ENCODE measurements at regions not wholly inside any gene's neighbourhood (a gene's known extent, or its start where the extent isn't known, plus 50 kb on each side); places are given as distances from the start of the nearest gene placed in this dataset.

DNA sequence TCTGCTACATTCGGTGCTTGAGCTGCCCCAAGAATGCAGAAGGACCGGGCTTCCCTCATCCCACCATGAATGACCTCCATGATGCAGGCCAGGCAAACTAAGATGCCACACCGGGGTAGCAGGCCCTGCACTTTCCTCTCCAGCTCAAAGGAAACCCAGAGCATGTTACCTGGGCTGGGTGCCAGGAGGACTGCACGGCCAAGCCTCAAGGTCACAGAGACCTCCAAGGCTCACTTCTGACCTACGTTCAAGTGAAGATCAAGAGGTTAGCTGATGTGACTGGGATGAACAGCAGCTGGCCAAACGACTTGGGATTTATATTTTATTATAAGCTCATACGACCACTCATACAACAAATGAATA, 501.8 kb downstream of the CD83 start:
- TF ChIP-seq, protein P1, sequence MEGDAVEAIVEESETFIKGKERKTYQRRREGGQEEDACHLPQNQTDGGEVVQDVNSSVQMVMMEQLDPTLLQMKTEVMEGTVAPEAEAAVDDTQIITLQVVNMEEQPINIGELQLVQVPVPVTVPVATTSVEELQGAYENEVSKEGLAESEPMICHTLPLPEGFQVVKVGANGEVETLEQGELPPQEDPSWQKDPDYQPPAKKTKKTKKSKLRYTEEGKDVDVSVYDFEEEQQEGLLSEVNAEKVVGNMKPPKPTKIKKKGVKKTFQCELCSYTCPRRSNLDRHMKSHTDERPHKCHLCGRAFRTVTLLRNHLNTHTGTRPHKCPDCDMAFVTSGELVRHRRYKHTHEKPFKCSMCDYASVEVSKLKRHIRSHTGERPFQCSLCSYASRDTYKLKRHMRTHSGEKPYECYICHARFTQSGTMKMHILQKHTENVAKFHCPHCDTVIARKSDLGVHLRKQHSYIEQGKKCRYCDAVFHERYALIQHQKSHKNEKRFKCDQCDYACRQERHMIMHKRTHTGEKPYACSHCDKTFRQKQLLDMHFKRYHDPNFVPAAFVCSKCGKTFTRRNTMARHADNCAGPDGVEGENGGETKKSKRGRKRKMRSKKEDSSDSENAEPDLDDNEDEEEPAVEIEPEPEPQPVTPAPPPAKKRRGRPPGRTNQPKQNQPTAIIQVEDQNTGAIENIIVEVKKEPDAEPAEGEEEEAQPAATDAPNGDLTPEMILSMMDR (IDR thresholded peaks at IDR 0.05; ENCODE audit: insufficient read depth, low read depth, low read length) = no peak
- no peak for TF ChIP-seq EZH2 (IDR thresholded peaks at IDR 0.05; ENCODE audit: insufficient read depth, low read length)
